SK-N-SH (cell line): ENCODE measurements at regions not wholly inside any gene's neighbourhood (a gene's known extent, or its start where the extent isn't known, plus 50 kb on each side); places are given as distances from the start of the nearest gene placed in this dataset.

Experiments used
- CTCF ChIA-PET: fragments of 300-600, 350-600 bp; formaldehyde crosslinking; extraction: SDS; loops from one replicate; lab custom pipeline; 2021; lab: Yijun Ruan, JAX
- POLR2A ChIA-PET: fragments of 350-600 bp; sonication (Branson Sonifier 250); formaldehyde crosslinking; extraction: SDS; loops from one replicate; lab custom pipeline; 2020; ENCODE audit warnings: antibody characterized with exemption, inconsistent platforms; lab: Yijun Ruan, JAX
- DNase-seq: peaks from one replicate; pipeline ENCODE4 v3.0.0; 2012
- H2AFZ ChIP-seq: fragments of 200-600 bp; sonication (generic); 2 replicates; pipeline ENCODE4 v1.8.1; 2016; ENCODE audit warnings: antibody characterized with exemption, mild to moderate bottlenecking, low read depth
- H3F3A ChIP-seq: fragments of 200-600 bp; sonication (generic); replicated peaks from 2 replicates; pipeline ENCODE3; 2016; ENCODE audit warnings: antibody characterized with exemption, mild to moderate bottlenecking; ENCODE audit not compliant: insufficient read depth
- H3K27ac ChIP-seq, 2 experiments: fragments of 200-500 bp in 1 of 2; fragments of 200-600 bp in 1 of 2; sonication (Bioruptor generic) in 1 of 2; sonication (generic), shearing (Covaris generic) in 1 of 2; 2 replicates each; pipeline versions ENCODE4 v1.5.1 to v1.6.1; 2014 to 2016; ENCODE audit warnings: low read depth in 2 of 2, inconsistent platforms in 1 of 2, low read length in 1 of 2, mild to moderate bottlenecking in 1 of 2, mixed read lengths in 1 of 2
- H3K27me3 ChIP-seq: fragments of 200-600 bp; sonication (generic), shearing (Covaris generic); 2 replicates; pipeline ENCODE4 v1.6.1; 2016; ENCODE audit warnings: mixed run types; ENCODE audit not compliant: insufficient read depth
- H3K36me3 ChIP-seq, 2 experiments: fragments of 200-500 bp in 1 of 2; fragments of 200-600 bp in 1 of 2; sonication (Bioruptor generic) in 1 of 2; sonication (generic) in 1 of 2; replicated peaks in 1 of 2; 2 replicates each; pipeline versions ENCODE3 to v1.5.1; 2014 to 2016; ENCODE audit warnings: low read length in 1 of 2, mild to moderate bottlenecking in 1 of 2; ENCODE audit not compliant: insufficient read depth in 2 of 2, control insufficient read depth in 1 of 2
- H3K4me1 ChIP-seq, 2 experiments: fragments of 200-500 bp in 1 of 2; fragments of 200-600 bp in 1 of 2; sonication (Bioruptor generic) in 1 of 2; sonication (generic), shearing (Covaris generic) in 1 of 2; 2 replicates each; pipeline versions ENCODE4 v1.5.1 to v1.6.1; 2014 to 2016; ENCODE audit warnings: low read depth in 1 of 2, low read length in 1 of 2, mixed run types in 1 of 2; ENCODE audit not compliant: insufficient read depth in 2 of 2, control insufficient read depth in 1 of 2
- H3K4me2 ChIP-seq: fragments of 200-600 bp; sonication (generic), shearing (Covaris generic); 2 replicates; pipeline ENCODE4 v1.6.1; 2017; ENCODE audit warnings: mixed run types
- H3K4me3 ChIP-seq, 2 experiments: fragments of 200-500 bp in 1 of 2; fragments of 200-600 bp in 1 of 2; sonication (Bioruptor generic) in 1 of 2; sonication (generic), shearing (Covaris generic) in 1 of 2; 2 replicates each; pipeline versions ENCODE4 v1.5.1 to v1.8.1; 2014 to 2016; ENCODE audit warnings: low read depth in 2 of 2, inconsistent platforms in 1 of 2, low read length in 1 of 2, mild to moderate bottlenecking in 1 of 2, mixed read lengths in 1 of 2, moderate library complexity in 1 of 2
- H3K79me2 ChIP-seq: fragments of 200-600 bp; sonication (generic); 2 replicates; pipeline ENCODE4 v1.8.1; 2017; ENCODE audit warnings: mild to moderate bottlenecking; ENCODE audit not compliant: insufficient read depth
- H3K9ac ChIP-seq: fragments of 200-600 bp; sonication (generic); 2 replicates; pipeline ENCODE4 v1.6.1; 2017; ENCODE audit warnings: mixed run types
- H3K9me2 ChIP-seq: fragments of 200-600 bp; sonication (generic); 2 replicates; pipeline ENCODE4 v1.6.1; 2017; ENCODE audit warnings: mixed run types
- H3K9me3 ChIP-seq: fragments of 200-600 bp; sonication (generic); 2 replicates; pipeline ENCODE4 v1.6.1; 2017; ENCODE audit warnings: mixed run types, mild to moderate bottlenecking, moderate library complexity
- H4K20me1 ChIP-seq: fragments of 200-600 bp; sonication (generic); 2 replicates; pipeline ENCODE4 v1.6.1; 2017; ENCODE audit warnings: mild to moderate bottlenecking, mixed run types; ENCODE audit not compliant: insufficient read depth
- ELF1 ChIP-seq: IDR thresholded peaks from 2 replicates; pipeline ENCODE4 v1.4.0; 2012
- EP300 ChIP-seq, 2 experiments: IDR thresholded peaks; 2 replicates each; pipeline versions ENCODE4 v1.4.0 to v1.6.1; 2012; ENCODE audit warnings: borderline replicate concordance in 1 of 2, low read depth in 1 of 2, low read length in 1 of 2
- EZH2phosphoT487 ChIP-seq: fragments of 200-600 bp; sonication (generic); IDR thresholded peaks from 2 replicates; pipeline ENCODE4 v1.6.1; 2017; ENCODE audit warnings: low read depth, mixed run types, mild to moderate bottlenecking, antibody characterized with exemption, moderate library complexity, borderline replicate concordance
- FOXJ3 ChIP-seq: sonication (generic); formaldehyde crosslinking; IDR thresholded peaks from 2 replicates; pipeline ENCODE4 v1.5.1; 2020; ENCODE audit warnings: mild to moderate bottlenecking, missing genetic modification reagents
- GATA2 ChIP-seq: sonication (generic); formaldehyde crosslinking; IDR thresholded peaks from 2 replicates; pipeline ENCODE4 v1.5.0; 2020; ENCODE audit warnings: mild to moderate bottlenecking, missing genetic modification reagents
- MAX ChIP-seq: IDR thresholded peaks from 2 replicates; pipeline ENCODE4 v1.4.0; 2012; ENCODE audit warnings: low read depth
- MEF2A ChIP-seq: IDR thresholded peaks from 2 replicates; pipeline ENCODE4 v1.4.0; 2012; ENCODE audit warnings: low read depth, borderline replicate concordance
- MXI1 ChIP-seq: IDR thresholded peaks from 2 replicates; pipeline ENCODE4 v1.6.1; 2012; ENCODE audit warnings: mild to moderate bottlenecking, low read depth, low read length, improper control_type of control experiment
- NFIC ChIP-seq: IDR thresholded peaks from 2 replicates; pipeline ENCODE4 v1.4.0; 2012; ENCODE audit warnings: borderline replicate concordance
- POLR2AphosphoS5 ChIP-seq: IDR thresholded peaks from 2 replicates; pipeline ENCODE4 v1.6.1; 2012; ENCODE audit warnings: low read depth, low read length
- REST ChIP-seq: IDR thresholded peaks from 2 replicates; pipeline ENCODE4 v1.6.1; 2012; ENCODE audit warnings: mild to moderate bottlenecking, low read depth, low read length, moderate library complexity
- RXRA ChIP-seq: IDR thresholded peaks from 2 replicates; pipeline ENCODE4 v1.4.0; 2012; ENCODE audit warnings: low read depth, mild to moderate bottlenecking, borderline replicate concordance
- SIN3A ChIP-seq: IDR thresholded peaks from 2 replicates; pipeline ENCODE4 v1.6.1; 2012; ENCODE audit warnings: low read depth, mild to moderate bottlenecking, low read length, moderate library complexity, borderline replicate concordance
- TAF1 ChIP-seq: IDR thresholded peaks from 2 replicates; pipeline ENCODE4 v1.6.1; 2012; ENCODE audit warnings: low read depth, mild to moderate bottlenecking, low read length, moderate library complexity, borderline replicate concordance
- USF2 ChIP-seq: fragments of 150-350 bp; IDR thresholded peaks from 2 replicates; pipeline ENCODE4 v1.6.1; 2017; ENCODE audit warnings: antibody characterized with exemption, low read length, low read depth, borderline replicate concordance
- YY1 ChIP-seq: IDR thresholded peaks from 2 replicates; pipeline ENCODE4 v1.4.0; 2012; ENCODE audit warnings: low read depth, mild to moderate bottlenecking
- WGBS: methylation state at CpG from one replicate; pipeline ENCODE4 v1.1.6; 2017; ENCODE audit warnings: low lambda C conversion rate; 5-methylcytosine and 5-hydroxymethylcytosine counted together

- Histone ChIP-seq H4K20me1 (no peaks in the 10 kb centered on the region), H3F3A (no peaks in the 10 kb centered on the region), H3K27ac (no peak overlapping the region), H3K36me3 (no peaks in the 10 kb centered on the region), H3K79me2 (no peaks in the 10 kb centered on the region), H3K27me3 (no peaks in the 10 kb centered on the region), H2AFZ (no peak overlapping the region), H3K4me1 (no peaks in the 10 kb centered on the region), H3K9ac (no peak overlapping the region), H3K4me2 (no peak overlapping the region), H3K9me2 (no peaks in the 10 kb centered on the region), H3K4me3 (no peak overlapping the region), H3K9me3 (no peaks in the 10 kb centered on the region)
- DNase-seq, result no peak
- CTCF ChIA-PET, result no interaction called here
- POLR2A ChIA-PET, result no interaction called here
- WGBS, result 38% methylated on average over 21 of the region's 30 CpGs
- TF ChIP-seq USF2 (no peak), NFIC (no peak), REST (no peak), POLR2AphosphoS5 (no peak), GATA2 (CRISPR knock-in tag) (no peak), EP300 (IDR thresholded peaks at IDR 0.05; ENCODE audit: borderline replicate concordance in 1 of 2, low read depth in 1 of 2, low read length in 1 of 2) (no peak), ELF1 (no peak), SIN3A (no peak), EZH2phosphoT487 (no peak), YY1 (no peak), RXRA (no peak), TAF1 (no peak), MAX (no peak), MXI1 (no peak), FOXJ3 (CRISPR knock-in tag) (no peak), MEF2A (no peak)
Measured at GRCh38 chr2:81196933-81197628, 892.5 kb upstream of the LRRTM1 start.
